GM13977 (cell line): ENCODE measurements at regions not wholly inside any gene's neighbourhood (a gene's known extent, or its start where the extent isn't known, plus 50 kb on each side); places are given as distances from the start of the nearest gene placed in this dataset.

Source experiments
- DNase-seq: peaks from one replicate; pipeline ENCODE4 v3.0.0; 2012; ENCODE audit warnings: low spot score
- CTCF ChIP-seq: IDR thresholded peaks from 2 replicates; pipeline ENCODE4 v1.5.1; 2012; ENCODE audit warnings: mild to moderate bottlenecking, control low read depth; ENCODE audit not compliant: insufficient read depth; ENCODE audit errors: extremely low read depth, missing control alignments
- in situ Hi-C: fragments of 300-500 bp; cut with MboI; formaldehyde crosslinking; loops from one replicate; pipeline ENCODE4 v1.12.0; 2022; ENCODE audit warnings: low sequenced_read_pairs, low pct_unique_long_range_greater_than_20kb, mixed read lengths, inconsistent platforms; ENCODE audit not compliant: unreplicated experiment

- no peak for TF ChIP-seq CTCF
- in situ Hi-C loops: no loop called here
- no peak for DNase-seq
Observed at GRCh38 chr16:75987323-75987722, 261.0 kb upstream of the CPHXL start.

- no peak for DNase-seq
- in situ Hi-C loops: no loop called here
- TF ChIP-seq CTCF: no peak
Observed at GRCh38 chr16:75996491-75996890, 270.2 kb upstream of the CPHXL start.

- no peak for DNase-seq
- no peak for TF ChIP-seq CTCF
- in situ Hi-C loops: no loop called here
Observed at GRCh38 chr16:75997606-75998005, 271.3 kb upstream of the CPHXL start.

GRCh38 chr16:76007645-76008044, 269.6 kb upstream of the CNTNAP4 start:
- DNase-seq: no peak
- no peak for TF ChIP-seq CTCF
- in situ Hi-C loops: no loop called here

- no peak for DNase-seq
- no peak for TF ChIP-seq CTCF
- in situ Hi-C loops: no loop called here
Observed at GRCh38 chr16:76023835-76024234, 253.4 kb upstream of the CNTNAP4 start.

- in situ Hi-C loops: no loop called here
- no peak for TF ChIP-seq CTCF
- DNase-seq: no peak
Observed at GRCh38 chr16:76035689-76036088, 241.5 kb upstream of the CNTNAP4 start.

- no peak for TF ChIP-seq CTCF
- in situ Hi-C loops: no loop called here
- no peak for DNase-seq
Observed at GRCh38 chr16:76038097-76038496, 239.1 kb upstream of the CNTNAP4 start.
